HUES6 (cell line): ENCODE measurements at regions not wholly inside any gene's neighbourhood (a gene's known extent, or its start where the extent isn't known, plus 50 kb on each side); places are given as distances from the start of the nearest gene placed in this dataset.

Experiments
- H3K27ac ChIP-seq: 2 replicates; pipeline ENCODE4 v1.7.0; 2013; ENCODE audit warnings: low read depth, mild to moderate bottlenecking, low read length, inconsistent platforms
- H3K27me3 ChIP-seq: 2 replicates; pipeline ENCODE4 v1.6.1; 2013; ENCODE audit warnings: low read length; ENCODE audit not compliant: control insufficient read depth, insufficient read depth
- H3K36me3 ChIP-seq: 2 replicates; pipeline ENCODE4 v1.6.1; 2013; ENCODE audit warnings: low read length; ENCODE audit not compliant: control insufficient read depth, insufficient read depth
- H3K4me1 ChIP-seq: 2 replicates; pipeline ENCODE4 v1.6.1; 2013; ENCODE audit warnings: low read length; ENCODE audit not compliant: control insufficient read depth, insufficient read depth
- H3K4me3 ChIP-seq: 2 replicates; pipeline ENCODE4 v1.5.1; 2013; ENCODE audit warnings: low read depth, low read length
- H3K9ac ChIP-seq: one replicate; pipeline ENCODE4 v1.6.1; 2013; ENCODE audit warnings: mild to moderate bottlenecking, low read length
- H3K9me3 ChIP-seq: 2 replicates; pipeline ENCODE4 v1.6.1; 2013; ENCODE audit warnings: low read depth, low read length; ENCODE audit not compliant: control insufficient read depth, insufficient read depth

DNA sequence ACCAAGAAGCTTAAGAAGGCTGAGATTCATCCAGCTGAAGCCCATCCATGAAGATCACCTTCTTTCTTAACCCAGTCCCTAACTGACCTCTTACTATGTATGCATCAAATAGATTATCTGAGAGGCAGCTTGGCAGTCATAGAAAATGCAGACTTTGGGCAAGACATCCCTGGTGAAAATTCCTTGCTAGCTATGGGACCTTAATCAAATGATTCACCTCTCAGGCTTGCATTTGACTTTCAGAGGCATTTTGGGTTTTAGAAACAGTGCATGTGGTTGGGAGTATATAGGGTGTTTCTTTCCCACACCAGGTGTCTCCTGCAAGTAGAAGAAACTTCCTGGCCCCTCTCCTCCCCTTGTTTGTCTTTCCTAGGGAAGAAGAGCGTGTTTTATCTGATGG, 188.5 kb upstream of the ISX start:
- H3K9ac ChIP-seq: no peak overlapping the region
- no peaks in the 10 kb centered on the region for H3K27me3 ChIP-seq
- H3K27ac ChIP-seq: no peak overlapping the region
- H3K36me3 ChIP-seq: no peaks in the 10 kb centered on the region
- H3K9me3 ChIP-seq: peaks cover 5% of the 10 kb centered on the region; the same call in 1 of the 2 replicates
- H3K4me3 ChIP-seq: no peak overlapping the region
- no peaks in the 10 kb centered on the region for H3K4me1 ChIP-seq

DNA sequence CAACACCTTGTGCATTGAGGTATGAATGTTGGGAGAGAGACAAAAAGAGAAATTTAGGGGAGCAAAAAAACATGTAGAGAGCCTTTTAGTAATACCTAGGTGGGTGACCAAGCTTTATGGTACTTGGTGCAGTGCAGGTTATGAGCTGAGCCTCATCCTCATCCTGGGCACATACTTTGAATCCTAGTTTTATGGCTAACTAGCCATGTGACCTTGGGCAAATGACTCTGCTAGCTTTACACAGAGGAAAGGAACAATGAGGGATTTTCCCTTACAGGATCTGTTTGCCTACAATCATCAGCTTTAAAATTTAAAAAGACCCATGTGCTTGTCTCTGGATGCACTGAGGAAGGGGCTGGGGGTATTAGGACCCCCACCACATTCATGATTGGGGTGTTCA, 187.8 kb upstream of the ISX start:
- H3K9ac ChIP-seq: no peak overlapping the region
- H3K36me3 ChIP-seq: no peaks in the 10 kb centered on the region
- no peaks in the 10 kb centered on the region for H3K27me3 ChIP-seq

DNA sequence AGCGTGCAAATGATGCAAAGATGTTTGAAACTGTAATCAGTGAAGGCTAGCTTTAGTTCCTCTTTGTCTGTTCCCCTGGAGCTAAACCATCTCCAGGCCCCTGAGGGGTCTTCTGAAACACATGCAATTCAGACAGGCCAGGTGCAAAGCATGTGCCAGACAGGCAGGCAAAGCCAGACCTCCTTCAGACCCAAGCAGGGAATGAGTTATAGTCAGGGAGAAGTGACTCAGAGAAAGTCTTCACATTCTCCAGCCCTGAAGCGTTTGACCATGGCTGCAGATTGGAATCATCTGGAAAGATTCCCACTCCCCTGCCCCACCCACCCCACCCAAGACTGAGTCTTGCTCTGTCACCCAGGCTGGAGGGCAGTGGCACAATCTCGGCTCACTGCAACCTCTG, 187.0 kb upstream of the ISX start:
- H3K4me3 ChIP-seq: no peak overlapping the region
- H3K9me3 ChIP-seq: peaks cover 5% of the 10 kb centered on the region; the same call in 1 of the 2 replicates
- no peaks in the 10 kb centered on the region for H3K36me3 ChIP-seq
- no peaks in the 10 kb centered on the region for H3K27me3 ChIP-seq
- H3K9ac ChIP-seq: no peak overlapping the region
- no peaks in the 10 kb centered on the region for H3K4me1 ChIP-seq
- no peak overlapping the region for H3K27ac ChIP-seq

More for the DNA sequence above, 187.8 kb upstream of the ISX start:
- Histone ChIP-seq H3K9me3 (peaks cover 5% of the 10 kb centered on the region; the same call in 1 of the 2 replicates), H3K27ac (no peak overlapping the region), H3K4me1 (no peaks in the 10 kb centered on the region), H3K4me3 (no peak overlapping the region)

DNA sequence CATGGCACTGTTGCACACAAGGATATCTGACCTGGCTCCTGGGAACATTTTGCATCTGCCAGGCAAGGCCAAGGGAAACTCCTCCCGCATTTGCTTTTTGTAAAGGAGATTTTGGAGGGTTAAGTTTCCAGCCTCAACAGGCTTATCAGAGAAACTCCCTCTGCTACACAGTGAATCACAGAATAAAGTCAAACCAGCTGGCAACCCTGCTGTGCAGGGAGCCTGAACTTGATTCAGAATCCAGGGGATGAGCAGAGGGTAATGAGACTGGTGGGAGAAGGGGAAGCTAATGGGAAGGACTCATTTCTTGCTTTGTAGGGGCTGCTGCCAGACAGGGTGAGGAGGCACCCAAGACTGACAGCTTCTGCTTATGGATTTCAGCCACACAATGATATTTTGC, 185.3 kb upstream of the ISX start:
- Histone ChIP-seq H3K4me3 (no peak overlapping the region), H3K27ac (no peak overlapping the region), H3K27me3 (no peaks in the 10 kb centered on the region), H3K4me1 (no peaks in the 10 kb centered on the region), H3K9ac (no peak overlapping the region), H3K9me3 (peaks cover 5% of the 10 kb centered on the region; the same call in 1 of the 2 replicates), H3K36me3 (no peaks in the 10 kb centered on the region)

DNA sequence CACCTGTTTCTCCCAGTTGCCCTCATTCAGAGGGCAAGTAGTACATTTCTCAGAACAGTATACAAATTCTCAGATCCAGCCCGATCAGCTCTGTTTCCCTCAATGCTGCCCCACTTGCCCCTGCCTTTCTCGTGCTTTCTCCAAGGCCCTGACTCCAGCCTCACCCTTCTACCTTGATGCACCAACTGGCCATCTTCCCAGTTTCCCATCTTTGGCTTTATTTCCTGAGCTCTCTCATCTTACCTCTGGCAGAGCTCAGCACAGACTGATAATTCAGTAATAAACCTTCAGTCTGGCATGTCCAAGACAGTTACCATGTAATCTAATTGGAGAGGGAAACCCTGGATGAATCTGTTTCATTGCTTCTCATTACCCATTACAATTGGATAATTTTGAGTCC, 184.5 kb upstream of the ISX start:
- no peaks in the 10 kb centered on the region for H3K36me3 ChIP-seq
- H3K4me3 ChIP-seq: no peak overlapping the region
- peaks cover 3% of the 10 kb centered on the region; the same call in 1 of the 2 replicates for H3K9me3 ChIP-seq
- H3K9ac ChIP-seq: no peak overlapping the region
- H3K27ac ChIP-seq: no peak overlapping the region
- H3K4me1 ChIP-seq: no peaks in the 10 kb centered on the region
- H3K27me3 ChIP-seq: no peaks in the 10 kb centered on the region

DNA sequence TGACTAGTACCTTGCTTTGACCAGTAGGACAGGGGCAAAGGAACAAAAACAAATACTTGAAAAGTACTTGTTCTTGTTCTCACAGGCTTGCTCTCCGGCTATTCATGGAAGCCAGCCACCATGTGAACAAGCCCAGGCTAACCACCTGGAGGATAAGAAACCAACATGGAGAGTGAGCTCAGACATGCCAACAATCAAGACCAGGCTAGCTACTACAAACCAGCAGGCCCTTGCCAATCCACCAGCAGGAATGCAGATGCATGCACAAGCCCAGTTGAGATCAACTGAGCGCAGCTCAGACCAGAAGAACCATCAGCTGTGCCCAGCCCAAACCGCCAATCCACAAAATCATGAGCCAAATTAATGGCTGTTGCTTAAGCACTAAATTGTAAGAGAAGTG, 180.1 kb upstream of the ISX start:
- Histone ChIP-seq H3K36me3 (no peaks in the 10 kb centered on the region), H3K9ac (no peak overlapping the region), H3K27ac (no peak overlapping the region), H3K9me3 (peaks cover 25% of the 10 kb centered on the region), H3K4me1 (no peaks in the 10 kb centered on the region), H3K27me3 (no peaks in the 10 kb centered on the region), H3K4me3 (no peak overlapping the region)

DNA sequence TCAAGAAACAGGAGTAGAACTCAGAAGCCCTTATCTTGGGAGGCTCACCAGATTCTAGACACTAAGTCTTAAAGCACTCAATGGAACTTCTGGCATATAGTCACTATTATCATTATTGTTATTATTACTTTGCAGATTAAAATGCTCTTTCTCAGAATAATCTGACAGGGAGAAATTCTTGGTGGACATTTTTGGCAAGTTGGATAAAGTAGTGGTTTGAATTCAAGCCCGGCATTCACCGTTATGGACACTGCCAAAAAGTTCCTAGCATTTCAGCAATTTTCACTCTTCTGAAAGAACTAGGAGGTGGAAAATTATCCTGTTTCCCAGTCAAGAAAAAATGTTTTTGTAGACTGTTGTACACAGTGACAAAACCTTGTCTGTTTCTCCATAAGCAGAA, 179.6 kb upstream of the ISX start:
- H3K9me3 ChIP-seq: peaks cover 30% of the 10 kb centered on the region

DNA sequence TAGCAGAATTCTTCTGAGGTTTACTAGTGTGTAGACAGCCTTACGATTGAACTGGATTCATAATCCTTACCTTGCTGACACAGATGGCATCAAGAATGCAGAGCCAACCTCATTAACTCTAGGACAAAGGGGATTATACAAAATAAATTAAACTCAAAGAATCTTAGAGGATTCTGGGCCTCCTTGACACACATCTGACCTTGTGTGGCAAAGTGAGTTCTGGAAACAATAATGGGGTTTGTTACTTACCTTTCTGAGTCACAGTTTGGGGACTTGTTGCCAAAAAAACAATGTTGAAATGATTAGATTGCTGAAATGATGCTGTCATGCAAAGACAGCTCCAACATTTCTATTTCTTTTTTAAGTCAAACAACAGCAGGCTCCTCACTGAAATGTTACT, 179.1 kb upstream of the ISX start:
- Histone ChIP-seq H3K9ac (no peak overlapping the region), H3K4me1 (no peaks in the 10 kb centered on the region), H3K36me3 (no peaks in the 10 kb centered on the region), H3K27me3 (no peaks in the 10 kb centered on the region), H3K9me3 (peaks cover 32% of the 10 kb centered on the region), H3K4me3 (no peak overlapping the region), H3K27ac (no peak overlapping the region)

More for the DNA sequence above, 179.6 kb upstream of the ISX start:
- Histone ChIP-seq H3K27me3 (no peaks in the 10 kb centered on the region), H3K9ac (no peak overlapping the region), H3K36me3 (no peaks in the 10 kb centered on the region), H3K27ac (no peak overlapping the region), H3K4me3 (no peak overlapping the region), H3K4me1 (no peaks in the 10 kb centered on the region)

DNA sequence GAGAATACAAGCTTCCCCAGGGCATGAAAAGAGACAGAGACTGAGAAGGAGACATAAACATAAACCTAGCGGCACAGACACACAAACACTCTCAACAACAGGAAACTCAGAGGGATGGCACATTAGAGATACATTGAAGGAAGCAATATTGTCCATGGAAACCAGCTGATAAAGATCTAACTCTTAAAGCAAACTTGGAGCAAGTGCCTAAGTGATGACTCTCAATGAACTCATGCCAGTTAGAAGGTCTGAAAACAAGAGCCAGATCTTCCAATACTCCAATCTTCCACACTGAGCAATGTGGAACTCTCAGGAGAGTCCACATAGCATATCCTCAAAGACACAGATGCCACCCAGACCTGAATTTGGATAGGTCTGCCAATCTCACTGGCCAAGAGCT, 168.8 kb upstream of the ISX start:
- no peaks in the 10 kb centered on the region for H3K27me3 ChIP-seq
- peaks cover 7% of the 10 kb centered on the region; the same call in 1 of the 2 replicates for H3K9me3 ChIP-seq
- no peaks in the 10 kb centered on the region for H3K4me1 ChIP-seq

DNA sequence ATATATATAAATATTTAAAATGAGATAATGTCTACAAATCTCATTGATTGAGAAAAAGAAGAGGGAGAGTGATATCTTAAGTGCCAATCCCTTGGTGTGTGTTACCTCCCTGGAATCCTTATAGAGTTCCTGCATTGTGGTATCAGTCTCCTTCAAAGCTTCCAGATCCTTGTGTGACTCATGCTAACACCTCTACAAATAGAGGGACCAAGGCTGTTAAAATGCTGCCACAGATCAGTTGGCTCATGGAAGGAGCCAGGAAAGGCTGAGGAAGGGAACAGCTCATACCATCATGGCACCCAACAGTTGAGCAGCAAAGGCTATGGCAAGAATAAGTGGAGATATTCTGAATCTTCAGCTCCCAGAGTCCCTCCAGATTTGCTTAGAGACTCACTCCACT, 163.6 kb upstream of the ISX start:
- H3K4me3 ChIP-seq: no peak overlapping the region
- no peaks in the 10 kb centered on the region for H3K27me3 ChIP-seq
- H3K4me1 ChIP-seq: no peaks in the 10 kb centered on the region
- no peaks in the 10 kb centered on the region for H3K9me3 ChIP-seq
- H3K27ac ChIP-seq: no peak overlapping the region
- no peak overlapping the region for H3K9ac ChIP-seq
- H3K36me3 ChIP-seq: no peaks in the 10 kb centered on the region

More for the DNA sequence above, 168.8 kb upstream of the ISX start:
- Histone ChIP-seq H3K4me3 (no peak overlapping the region), H3K36me3 (no peaks in the 10 kb centered on the region), H3K27ac (no peak overlapping the region), H3K9ac (no peak overlapping the region)

DNA sequence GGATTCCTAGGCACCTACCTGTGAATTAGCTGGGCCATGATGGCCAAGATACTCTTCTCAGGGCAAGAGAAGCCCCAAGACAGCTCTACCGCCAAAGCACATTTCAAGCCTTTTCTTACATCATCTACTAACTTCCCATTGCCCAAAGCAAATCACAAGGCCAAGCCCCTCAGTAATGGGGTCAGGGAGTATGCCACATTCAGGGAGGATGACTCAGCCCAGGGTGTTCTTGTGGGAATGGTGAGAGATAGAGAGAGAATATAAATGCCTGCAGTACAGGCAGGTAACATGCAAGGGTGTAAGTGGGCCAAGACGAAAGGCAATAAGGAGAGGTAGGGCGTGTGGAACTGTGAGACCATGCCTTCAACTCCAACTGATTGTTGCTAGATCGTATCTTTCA, 162.5 kb upstream of the ISX start:
- no peak overlapping the region for H3K27ac ChIP-seq
- H3K4me3 ChIP-seq: no peak overlapping the region
- no peaks in the 10 kb centered on the region for H3K36me3 ChIP-seq
- H3K9me3 ChIP-seq: no peaks in the 10 kb centered on the region
- no peaks in the 10 kb centered on the region for H3K4me1 ChIP-seq
- H3K9ac ChIP-seq: no peak overlapping the region
- no peaks in the 10 kb centered on the region for H3K27me3 ChIP-seq

DNA sequence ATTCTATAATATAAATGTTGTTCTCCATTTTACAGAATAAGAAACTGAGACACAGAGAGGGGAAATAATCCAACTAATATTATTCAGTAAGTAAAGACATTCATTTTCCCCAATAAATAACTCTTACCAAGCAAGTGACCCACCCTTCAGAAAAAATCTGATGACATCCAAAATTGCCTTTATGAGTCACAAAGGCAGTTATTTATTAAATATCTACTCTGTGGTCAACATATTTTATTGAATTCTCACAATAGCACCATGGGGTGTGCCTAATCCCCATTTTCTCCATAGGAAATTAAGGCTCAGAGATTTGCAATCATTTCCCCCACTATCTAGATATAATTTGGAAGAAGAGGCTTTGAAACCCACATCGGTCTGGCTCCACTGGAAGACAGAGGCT, 161.5 kb upstream of the ISX start:
- Histone ChIP-seq H3K4me3 (no peak overlapping the region), H3K9me3 (peaks cover 6% of the 10 kb centered on the region; the same call in 1 of the 2 replicates), H3K27ac (no peak overlapping the region), H3K9ac (no peak overlapping the region), H3K27me3 (no peaks in the 10 kb centered on the region), H3K4me1 (no peaks in the 10 kb centered on the region), H3K36me3 (no peaks in the 10 kb centered on the region)
